ENCODE measurements at regions not wholly inside any gene's neighbourhood (a gene's known extent, or its start where the extent isn't known, plus 50 kb on each side); places are given as distances from the start of the nearest gene placed in this dataset.

DNA sequence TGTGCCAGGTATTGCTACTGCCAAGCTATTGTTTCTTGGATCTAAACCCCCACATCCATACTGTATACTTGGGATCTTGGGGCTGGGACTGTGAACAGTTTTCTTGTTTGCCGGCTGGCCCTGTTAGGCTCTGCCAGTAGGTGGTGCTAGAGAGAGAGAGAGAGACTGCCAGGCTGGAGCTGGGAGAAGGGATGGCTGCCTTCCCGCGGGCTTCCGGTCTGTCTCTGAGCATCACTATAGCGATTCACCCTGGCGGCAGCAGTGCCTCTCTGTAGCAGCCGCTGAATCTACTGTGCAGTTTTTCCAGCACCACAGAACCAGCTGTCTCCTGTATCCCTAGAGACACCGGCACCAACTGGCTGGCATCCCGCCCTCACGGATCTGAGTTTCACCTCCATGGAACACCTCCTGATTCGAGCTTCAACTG lies 201.2 kb downstream of the UTP18 start:
- H3K9me3 ChIP-seq: no peaks in the 10 kb centered on the region
- DNase-seq (ENCODE audit: low spot score in 2 of 2): no peak
- no peak overlapping the region for H3K27ac ChIP-seq
- TF ChIP-seq POLR2A (IDR thresholded peaks at IDR 0.05): no peak
- TF ChIP-seq, protein P1, sequence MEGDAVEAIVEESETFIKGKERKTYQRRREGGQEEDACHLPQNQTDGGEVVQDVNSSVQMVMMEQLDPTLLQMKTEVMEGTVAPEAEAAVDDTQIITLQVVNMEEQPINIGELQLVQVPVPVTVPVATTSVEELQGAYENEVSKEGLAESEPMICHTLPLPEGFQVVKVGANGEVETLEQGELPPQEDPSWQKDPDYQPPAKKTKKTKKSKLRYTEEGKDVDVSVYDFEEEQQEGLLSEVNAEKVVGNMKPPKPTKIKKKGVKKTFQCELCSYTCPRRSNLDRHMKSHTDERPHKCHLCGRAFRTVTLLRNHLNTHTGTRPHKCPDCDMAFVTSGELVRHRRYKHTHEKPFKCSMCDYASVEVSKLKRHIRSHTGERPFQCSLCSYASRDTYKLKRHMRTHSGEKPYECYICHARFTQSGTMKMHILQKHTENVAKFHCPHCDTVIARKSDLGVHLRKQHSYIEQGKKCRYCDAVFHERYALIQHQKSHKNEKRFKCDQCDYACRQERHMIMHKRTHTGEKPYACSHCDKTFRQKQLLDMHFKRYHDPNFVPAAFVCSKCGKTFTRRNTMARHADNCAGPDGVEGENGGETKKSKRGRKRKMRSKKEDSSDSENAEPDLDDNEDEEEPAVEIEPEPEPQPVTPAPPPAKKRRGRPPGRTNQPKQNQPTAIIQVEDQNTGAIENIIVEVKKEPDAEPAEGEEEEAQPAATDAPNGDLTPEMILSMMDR (IDR thresholded peaks at IDR 0.05): peak; percentile 10 to 63
- no peak for TF ChIP-seq EP300 (IDR thresholded peaks at IDR 0.05)
- TF ChIP-seq POLR2AphosphoS5 (IDR thresholded peaks at IDR 0.05): no peak
- 68% methylated on average over 10 of the region's 11 CpGs for WGBS
- H3K36me3 ChIP-seq: no peaks in the 10 kb centered on the region
- H3K4me3 ChIP-seq: no peak overlapping the region
- H3K4me1 ChIP-seq: no peaks in the 10 kb centered on the region
- no peaks in the 10 kb centered on the region for H3K27me3 ChIP-seq

DNA sequence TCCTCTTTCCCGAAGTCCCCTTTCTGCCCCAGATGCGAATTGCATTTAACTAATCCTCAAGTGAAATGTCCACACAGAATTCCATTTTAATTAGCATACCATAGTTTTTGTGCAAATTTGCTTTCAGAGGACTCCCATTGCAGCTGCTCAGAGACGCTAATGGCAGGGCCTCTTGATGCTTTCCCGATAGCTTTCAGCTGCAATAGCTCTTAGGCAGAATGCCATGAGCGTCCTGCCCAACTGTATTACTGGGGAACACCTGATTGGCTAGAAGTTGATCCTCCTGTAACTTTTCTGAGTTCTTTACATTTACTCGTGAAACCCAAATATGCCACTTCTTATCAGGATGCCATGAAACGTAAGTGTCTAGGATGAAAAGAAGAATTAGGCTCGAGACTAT lies 203.0 kb downstream of the UTP18 start:
- no peaks in the 10 kb centered on the region for H3K9me3 ChIP-seq
- DNase-seq (ENCODE audit: low spot score in 2 of 2): no peak
- no peaks in the 10 kb centered on the region for H3K4me1 ChIP-seq
- TF ChIP-seq, protein P1 (IDR thresholded peaks at IDR 0.05): no peak
- TF ChIP-seq POLR2AphosphoS5 (IDR thresholded peaks at IDR 0.05) (no peak), EP300 (IDR thresholded peaks at IDR 0.05) (no peak), POLR2A (IDR thresholded peaks at IDR 0.05) (no peak)
- H3K27ac ChIP-seq: no peak overlapping the region
- no peak overlapping the region for H3K4me3 ChIP-seq
- WGBS: 81% methylated on average over 8 of the region's 8 CpGs
- no peaks in the 10 kb centered on the region for H3K27me3 ChIP-seq
- no peaks in the 10 kb centered on the region for H3K36me3 ChIP-seq

DNA sequence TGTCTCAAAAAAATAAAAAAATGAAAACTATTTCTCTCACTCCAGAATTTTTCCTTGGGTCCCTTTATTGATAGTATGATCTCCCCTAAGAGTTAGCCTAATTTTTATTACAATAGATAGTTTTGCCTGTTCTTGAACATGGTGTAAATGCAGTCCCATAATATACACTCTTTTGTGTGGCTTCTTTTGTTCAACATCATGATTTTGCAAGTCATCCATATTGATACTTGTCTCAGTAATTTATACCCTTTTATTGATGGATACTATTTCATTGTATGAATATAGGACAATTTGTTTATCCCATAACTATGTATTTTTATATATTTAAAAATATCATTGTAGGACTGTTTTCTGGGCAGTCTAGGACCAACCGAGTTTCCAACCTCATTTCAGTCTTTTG lies 207.0 kb downstream of the UTP18 start:
- TF ChIP-seq POLR2AphosphoS5 (IDR thresholded peaks at IDR 0.05): no peak
- TF ChIP-seq, protein P1 (IDR thresholded peaks at IDR 0.05): no peak
- WGBS: 86% methylated on average over 1 of the region's 1 CpG

DNA sequence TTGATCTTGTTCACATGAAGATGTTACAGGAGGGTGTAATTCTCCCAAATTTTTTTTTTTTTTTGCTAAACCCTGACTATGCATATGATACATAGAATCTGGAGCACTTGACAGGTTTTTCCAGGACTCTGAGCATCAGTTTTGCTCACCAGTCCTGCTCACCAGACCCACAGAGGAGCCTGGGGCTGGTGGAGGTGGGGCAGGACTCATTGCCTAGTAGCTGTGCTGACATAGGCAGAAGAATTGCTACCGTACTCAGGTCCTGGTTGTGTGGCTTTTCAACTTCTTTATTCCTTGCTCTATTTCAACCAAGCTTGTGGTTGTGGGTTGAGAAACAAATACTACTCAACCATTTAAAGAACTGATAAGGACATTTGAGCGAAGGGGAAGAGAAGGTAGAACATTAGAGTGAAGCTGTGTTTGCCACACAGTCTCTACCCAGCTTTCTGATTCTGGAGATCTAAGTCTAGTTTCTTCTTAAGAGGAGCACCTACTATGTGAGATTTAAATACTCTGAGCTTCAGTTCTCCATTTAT lies 212.4 kb downstream of the UTP18 start:
- 68% methylated on average over 2 of the region's 2 CpGs for WGBS

More for the DNA sequence above, 207.0 kb downstream of the UTP18 start:
- H3K9me3 ChIP-seq: no peaks in the 10 kb centered on the region
- no peak for DNase-seq (ENCODE audit: low spot score in 2 of 2)
- H3K36me3 ChIP-seq: no peaks in the 10 kb centered on the region
- no peak overlapping the region for H3K4me3 ChIP-seq
- no peaks in the 10 kb centered on the region for H3K4me1 ChIP-seq
- H3K27me3 ChIP-seq: peaks cover 3% of the 10 kb centered on the region
- H3K27ac ChIP-seq: no peak overlapping the region

DNA sequence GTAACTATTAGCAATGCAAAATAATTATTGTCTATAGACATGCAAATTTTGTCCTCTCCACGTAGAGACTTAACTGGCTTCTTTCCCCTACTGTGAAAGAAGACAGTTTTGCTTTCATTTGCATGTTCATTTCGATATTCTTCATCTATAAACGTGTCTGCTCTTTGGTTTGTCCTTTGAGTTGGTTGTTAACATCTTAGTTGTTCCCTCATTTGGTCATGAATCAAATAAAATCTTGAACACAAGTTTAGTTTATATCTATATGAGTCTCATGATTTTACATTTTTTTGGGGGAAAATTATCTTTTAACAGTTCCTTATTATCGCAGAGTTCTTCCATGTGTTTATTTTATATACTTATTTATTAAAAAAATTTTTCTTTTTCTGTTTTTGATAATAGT lies 214.4 kb downstream of the UTP18 start:
- Histone ChIP-seq H3K27ac (no peak overlapping the region), H3K27me3 (peaks cover 8% of the 10 kb centered on the region), H3K4me1 (no peaks in the 10 kb centered on the region), H3K4me3 (no peak overlapping the region), H3K36me3 (no peaks in the 10 kb centered on the region), H3K9me3 (no peaks in the 10 kb centered on the region)
- DNase-seq (ENCODE audit: low spot score in 2 of 2): no peak
- no peak for TF ChIP-seq POLR2A (IDR thresholded peaks at IDR 0.05)
- no peak for TF ChIP-seq EP300 (IDR thresholded peaks at IDR 0.05)
- TF ChIP-seq POLR2AphosphoS5 (IDR thresholded peaks at IDR 0.05): no peak
- TF ChIP-seq, protein P1 (IDR thresholded peaks at IDR 0.05): no peak
- WGBS: 52% methylated on average over 4 of the region's 4 CpGs

More for the DNA sequence above, 212.4 kb downstream of the UTP18 start:
- no peak for TF ChIP-seq EP300 (IDR thresholded peaks at IDR 0.05)
- no peak for TF ChIP-seq POLR2AphosphoS5 (IDR thresholded peaks at IDR 0.05)
- no peak for TF ChIP-seq POLR2A (IDR thresholded peaks at IDR 0.05)
- TF ChIP-seq, protein P1 (IDR thresholded peaks at IDR 0.05): no peak
- no peaks in the 10 kb centered on the region for H3K9me3 ChIP-seq
- no peak for DNase-seq (ENCODE audit: low spot score in 2 of 2)
- H3K36me3 ChIP-seq: no peaks in the 10 kb centered on the region
- H3K27me3 ChIP-seq: peaks cover 7% of the 10 kb centered on the region
- no peaks in the 10 kb centered on the region for H3K4me1 ChIP-seq
- H3K4me3 ChIP-seq: no peak overlapping the region
- no peak overlapping the region for H3K27ac ChIP-seq
